Calu3 (cell line): ENCODE measurements at regions not wholly inside any gene's neighbourhood (a gene's known extent, or its start where the extent isn't known, plus 50 kb on each side); places are given as distances from the start of the nearest gene placed in this dataset.

Experiments used
- BruUV-seq: library from RNA; stranded (reverse); fragments of 400-500 nt; replicated peaks from 2 replicates; lab custom pipeline; 2021; lab: Mats Ljungman, UMichigan
- CTCF ChIA-PET: fragments of 300-600 bp; sonication (Branson Sonifier 250); formaldehyde crosslinking; loops from one replicate; lab custom pipeline; 2022; ENCODE audit warnings: antibody characterized with exemption; lab: Charles Lee
- DNase-seq: peaks from one replicate; pipeline ENCODE4 v3.0.0; 2022
- H3K27ac Mint-ChIP-seq: one replicate; pipeline ENCODE4 v1.8.0; 2022; ENCODE audit warnings: mixed read lengths; ENCODE audit not compliant: unreplicated experiment
- H3K27me3 Mint-ChIP-seq: one replicate; pipeline ENCODE4 v1.8.0; 2022; ENCODE audit warnings: mixed read lengths; ENCODE audit not compliant: unreplicated experiment
- H3K36me3 Mint-ChIP-seq: one replicate; pipeline ENCODE4 v1.8.0; 2022; ENCODE audit warnings: mild to moderate bottlenecking, moderate library complexity, mixed read lengths; ENCODE audit not compliant: insufficient read depth, unreplicated experiment
- H3K4me1 Mint-ChIP-seq: one replicate; pipeline ENCODE4 v1.8.0; 2022; ENCODE audit warnings: mild to moderate bottlenecking, low read depth, mixed read lengths; ENCODE audit not compliant: unreplicated experiment
- H3K4me3 Mint-ChIP-seq: one replicate; pipeline ENCODE4 v1.8.0; 2022; ENCODE audit warnings: mild to moderate bottlenecking, low read depth, moderate library complexity, mixed read lengths; ENCODE audit not compliant: unreplicated experiment
- H3K9me3 Mint-ChIP-seq: one replicate; pipeline ENCODE4 v1.8.0; 2022; ENCODE audit warnings: low read depth, mixed read lengths; ENCODE audit not compliant: unreplicated experiment
- intact Hi-C: fragments of 100-400 bp; cut with micrococcal nuclease; formaldehyde crosslinking; loops from one replicate; pipeline ENCODE4 v1.10.0; 2022; ENCODE audit not compliant: unreplicated experiment
- TF ChIP-seq, protein P1 (sequence below): fragments of 200-600 bp; IDR thresholded peaks from one replicate; pipeline ENCODE4 v1.8.0; 2022; ENCODE audit warnings: antibody characterized with exemption; ENCODE audit not compliant: unreplicated experiment

DNA sequence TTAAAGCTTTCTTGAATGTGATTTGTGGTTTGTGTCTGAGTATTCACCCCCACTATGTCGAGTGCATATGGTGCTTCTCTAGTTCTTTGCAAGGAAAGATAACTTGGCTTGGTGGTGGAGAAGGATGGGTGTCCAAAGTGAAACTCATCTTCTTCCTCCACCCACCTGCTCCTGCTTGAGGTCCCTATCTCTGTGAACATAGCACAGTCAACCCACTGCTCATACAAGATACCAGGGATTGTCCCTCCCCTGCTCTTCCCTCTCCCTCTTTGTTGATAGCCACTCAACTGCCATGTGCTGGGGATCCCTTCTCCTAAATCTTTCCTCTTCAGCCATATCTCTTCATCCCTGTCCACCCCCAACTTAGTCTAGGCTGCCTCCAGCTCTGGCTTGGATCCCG is 176.5 kb downstream of the ASCL4 start:
- intact Hi-C loops, result no loop called here
- H3K27ac Mint-ChIP-seq, result no peak overlapping the region
- no peak overlapping the region for H3K4me3 Mint-ChIP-seq
- CTCF ChIA-PET, result no interaction called here
- no peak for DNase-seq
- TF ChIP-seq, protein P1, sequence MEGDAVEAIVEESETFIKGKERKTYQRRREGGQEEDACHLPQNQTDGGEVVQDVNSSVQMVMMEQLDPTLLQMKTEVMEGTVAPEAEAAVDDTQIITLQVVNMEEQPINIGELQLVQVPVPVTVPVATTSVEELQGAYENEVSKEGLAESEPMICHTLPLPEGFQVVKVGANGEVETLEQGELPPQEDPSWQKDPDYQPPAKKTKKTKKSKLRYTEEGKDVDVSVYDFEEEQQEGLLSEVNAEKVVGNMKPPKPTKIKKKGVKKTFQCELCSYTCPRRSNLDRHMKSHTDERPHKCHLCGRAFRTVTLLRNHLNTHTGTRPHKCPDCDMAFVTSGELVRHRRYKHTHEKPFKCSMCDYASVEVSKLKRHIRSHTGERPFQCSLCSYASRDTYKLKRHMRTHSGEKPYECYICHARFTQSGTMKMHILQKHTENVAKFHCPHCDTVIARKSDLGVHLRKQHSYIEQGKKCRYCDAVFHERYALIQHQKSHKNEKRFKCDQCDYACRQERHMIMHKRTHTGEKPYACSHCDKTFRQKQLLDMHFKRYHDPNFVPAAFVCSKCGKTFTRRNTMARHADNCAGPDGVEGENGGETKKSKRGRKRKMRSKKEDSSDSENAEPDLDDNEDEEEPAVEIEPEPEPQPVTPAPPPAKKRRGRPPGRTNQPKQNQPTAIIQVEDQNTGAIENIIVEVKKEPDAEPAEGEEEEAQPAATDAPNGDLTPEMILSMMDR, result no peak
- H3K27me3 Mint-ChIP-seq, result peaks cover 14% of the 10 kb centered on the region
- no peaks in the 10 kb centered on the region for H3K9me3 Mint-ChIP-seq
- BruUV-seq, result no TSS peak
- no peaks in the 10 kb centered on the region for H3K4me1 Mint-ChIP-seq
- no peaks in the 10 kb centered on the region for H3K36me3 Mint-ChIP-seq

DNA sequence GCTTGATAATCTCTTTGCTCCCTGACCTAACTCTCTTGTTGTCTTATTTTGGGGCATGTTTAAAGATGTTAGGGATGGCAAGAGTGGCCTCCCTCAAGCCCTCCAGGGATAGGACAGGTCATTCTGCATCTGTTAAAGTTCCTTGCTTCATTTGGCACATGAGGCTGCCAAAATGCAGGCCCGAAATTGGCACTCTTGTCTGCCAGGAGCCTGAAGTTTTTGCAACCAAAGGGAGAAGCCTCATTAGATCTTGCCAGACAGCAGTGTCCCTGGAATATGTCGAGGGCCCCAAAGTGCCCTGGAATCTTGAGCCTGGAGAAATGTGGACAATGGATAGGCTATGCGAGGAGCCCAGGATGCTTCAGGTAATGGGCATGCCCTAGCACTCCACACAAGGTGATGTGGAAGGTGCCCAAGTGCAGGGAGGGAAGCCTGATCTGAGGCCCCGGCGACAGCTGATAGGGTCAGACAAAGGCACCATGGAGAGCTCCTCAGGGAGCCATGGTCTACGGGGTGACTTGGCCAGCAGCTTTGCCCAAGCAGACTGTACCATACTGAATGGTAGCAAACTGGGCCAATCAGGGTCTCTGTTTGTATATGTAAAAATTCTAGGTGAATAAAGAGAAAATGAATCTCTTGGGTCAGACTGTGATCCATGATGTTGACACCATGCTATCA is 173.0 kb upstream of the WSCD2 start:
- CTCF ChIA-PET, result no interaction called here
- intact Hi-C loops, result no loop called here
- no peaks in the 10 kb centered on the region for H3K36me3 Mint-ChIP-seq
- no peaks in the 10 kb centered on the region for H3K4me1 Mint-ChIP-seq
- peaks cover 3% of the 10 kb centered on the region for H3K9me3 Mint-ChIP-seq
- no peak overlapping the region for H3K4me3 Mint-ChIP-seq
- H3K27ac Mint-ChIP-seq, result no peak overlapping the region
- BruUV-seq, result no TSS peak
- H3K27me3 Mint-ChIP-seq, result peaks cover 26% of the 10 kb centered on the region
- TF ChIP-seq, protein P1, result no peak
- DNase-seq, result no peak

DNA sequence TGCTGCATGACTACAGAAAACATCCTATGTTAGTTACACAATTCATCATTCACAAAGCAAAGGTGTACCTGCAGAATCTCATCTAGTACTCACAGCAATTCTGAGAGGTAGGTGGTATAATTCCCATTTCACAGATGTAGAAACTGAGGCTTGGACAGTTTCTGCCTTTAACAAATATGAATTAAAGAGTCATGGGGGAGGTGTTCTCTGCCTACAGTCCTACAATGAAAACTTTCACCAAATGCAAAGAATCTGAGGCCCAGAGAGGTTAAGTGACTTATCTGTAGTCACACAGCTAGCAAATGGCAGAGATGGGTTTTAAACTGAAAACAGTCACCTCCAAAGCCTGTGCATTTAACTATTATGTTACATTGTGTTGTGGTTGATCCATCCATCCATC is 171.6 kb upstream of the WSCD2 start:
- Mint-ChIP-seq H3K36me3 (no peaks in the 10 kb centered on the region), H3K27me3 (peaks cover 17% of the 10 kb centered on the region), H3K4me1 (no peaks in the 10 kb centered on the region), H3K4me3 (no peak overlapping the region), H3K27ac (no peak overlapping the region), H3K9me3 (peaks cover 3% of the 10 kb centered on the region)
- no TSS peak for BruUV-seq
- intact Hi-C loops, result no loop called here
- DNase-seq, result no peak
- TF ChIP-seq, protein P1, result no peak
- CTCF ChIA-PET, result no interaction called here

DNA sequence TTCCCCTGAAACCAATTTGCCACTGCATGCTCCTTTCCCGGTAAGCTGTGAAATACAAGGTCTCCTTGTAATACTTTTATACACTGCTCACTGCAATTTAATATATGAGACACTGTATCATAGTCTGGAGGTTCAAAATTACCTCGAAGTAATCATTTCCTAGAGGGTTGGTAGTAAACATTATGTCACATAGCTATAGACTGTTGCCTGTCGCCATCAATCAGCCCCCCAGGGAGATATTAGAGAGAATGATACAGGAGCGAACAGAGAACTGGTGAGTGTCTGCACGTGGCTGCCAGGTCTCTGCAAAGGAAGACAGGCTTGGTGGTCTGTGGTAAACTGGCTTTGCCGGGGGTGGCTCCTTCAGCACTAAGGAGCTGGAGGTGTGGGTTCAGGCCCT is 165.5 kb upstream of the WSCD2 start:
- no peaks in the 10 kb centered on the region for H3K4me1 Mint-ChIP-seq
- intact Hi-C loops, result no loop called here
- H3K4me3 Mint-ChIP-seq, result no peak overlapping the region
- CTCF ChIA-PET, result interaction anchor here (0.6 kb wide), 1 partner anchor 1215 kb away, joined by 3 read pairs; no protein-coding TSS in a partner anchor
- no peak overlapping the region for H3K27ac Mint-ChIP-seq
- TF ChIP-seq, protein P1, result no peak
- DNase-seq, result no peak
- BruUV-seq, result no TSS peak
- H3K36me3 Mint-ChIP-seq, result no peaks in the 10 kb centered on the region
- H3K27me3 Mint-ChIP-seq, result peaks cover 22% of the 10 kb centered on the region
- no peaks in the 10 kb centered on the region for H3K9me3 Mint-ChIP-seq
